ENCODE measurements at regions not wholly inside any gene's neighbourhood (a gene's known extent, or its start where the extent isn't known, plus 50 kb on each side); places are given as distances from the start of the nearest gene placed in this dataset.

GRCh38 chr4:130183096-130183495, 1087.1 kb downstream of the C4orf33 start:
- no peak for DNase-seq (ENCODE audit: low read depth)

DNA sequence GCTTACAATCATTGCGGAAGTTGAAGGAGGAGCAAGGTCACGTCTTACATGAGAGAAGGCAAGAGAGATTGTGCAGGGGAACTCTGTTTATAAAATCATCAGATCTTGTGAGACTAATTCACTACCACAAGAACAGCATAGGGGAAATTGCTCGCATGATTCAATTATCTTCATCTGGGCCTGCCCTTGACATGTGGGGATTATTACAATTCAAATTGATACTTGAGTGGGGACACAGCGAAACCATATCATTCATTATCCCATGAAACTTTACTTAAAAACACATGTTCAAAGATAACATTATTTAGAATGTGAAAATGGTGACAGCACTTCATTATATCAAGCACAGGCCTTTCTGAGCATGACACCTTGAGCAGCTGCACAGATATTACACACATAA, 1087.8 kb downstream of the C4orf33 start:
- DNase-seq (ENCODE audit: low read depth), result no peak

DNA sequence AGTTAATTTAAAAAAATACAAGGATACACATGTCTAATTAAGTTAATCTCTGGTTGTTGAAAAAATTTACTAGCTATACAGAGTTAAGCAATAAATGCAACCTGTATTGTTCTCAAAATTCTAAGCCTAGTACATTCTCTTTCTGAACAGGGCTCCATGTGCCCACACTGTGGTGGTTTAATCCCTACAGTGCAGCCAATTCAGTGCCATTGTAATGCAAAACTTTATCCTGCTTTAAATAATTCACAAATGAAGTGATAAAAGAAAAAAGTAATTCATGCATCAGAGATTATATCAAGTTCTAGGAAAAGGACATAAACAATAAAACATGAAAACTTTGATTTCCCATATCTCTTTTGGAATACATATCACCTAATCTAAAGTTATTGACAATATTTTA, 1089.2 kb downstream of the C4orf33 start:
- DNase-seq (ENCODE audit: low read depth), result no peak

DNA sequence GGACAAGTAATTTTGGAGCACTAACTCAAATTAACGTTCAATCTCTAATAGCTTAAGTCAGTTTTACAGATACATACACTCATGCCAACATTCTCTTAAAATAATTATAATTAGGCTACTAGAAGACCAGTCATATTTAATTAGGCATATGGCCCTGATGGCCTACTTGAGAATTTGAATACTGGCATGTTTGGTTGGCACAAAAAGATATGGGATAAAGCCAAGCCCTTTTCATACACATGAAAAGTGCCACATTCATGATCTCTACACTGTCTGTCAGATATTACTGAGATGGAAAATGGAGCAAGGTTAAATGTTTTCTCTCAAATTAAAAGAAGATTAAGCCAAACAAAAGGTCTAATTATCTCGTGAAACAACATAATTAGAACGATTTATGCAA, 1091.0 kb downstream of the C4orf33 start:
- no peak for DNase-seq (ENCODE audit: low read depth)

DNA sequence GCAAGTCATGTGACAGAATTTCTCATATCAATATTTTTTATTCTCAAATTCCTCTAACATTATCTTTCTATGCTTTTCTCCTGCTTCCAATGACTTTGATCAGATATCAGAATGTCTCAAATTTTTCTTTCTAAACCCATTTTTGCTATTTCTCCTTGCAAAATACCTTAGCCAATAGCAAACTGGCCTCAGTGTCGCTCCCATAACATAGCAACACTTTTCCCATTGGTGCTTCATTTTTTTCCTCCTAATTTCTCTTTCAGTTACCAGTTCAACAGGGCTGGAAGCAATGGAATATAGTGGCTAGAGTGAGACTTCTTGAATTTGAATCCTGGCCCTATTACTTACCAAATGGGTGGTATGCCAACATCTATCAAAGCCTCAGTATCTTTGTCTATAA, 1091.6 kb downstream of the C4orf33 start:
- DNase-seq (ENCODE audit: low read depth), result no peak

DNA sequence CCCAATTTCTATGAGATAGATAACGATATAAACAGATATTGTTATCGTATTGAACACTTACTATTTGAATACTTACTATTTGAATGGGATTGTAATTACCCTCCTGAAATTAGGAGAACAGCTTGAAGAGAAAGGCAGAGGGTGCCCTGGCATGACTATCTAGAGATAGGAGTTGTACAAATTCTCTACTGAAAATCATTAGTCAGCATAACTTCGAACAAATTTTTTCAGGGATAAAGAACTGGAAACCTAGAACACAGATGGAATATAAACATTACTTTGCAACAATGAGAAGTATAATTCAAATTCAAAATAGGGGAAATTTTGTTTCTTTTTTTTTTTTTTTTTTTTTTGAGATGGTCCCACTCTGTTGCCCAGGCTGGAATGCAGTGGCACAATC, 1096.8 kb downstream of the C4orf33 start:
- no peak for DNase-seq (ENCODE audit: low read depth)

GRCh38 chr4:130197946-130198345, 1102.0 kb downstream of the C4orf33 start:
- DNase-seq (ENCODE audit: low read depth), result no peak

DNA sequence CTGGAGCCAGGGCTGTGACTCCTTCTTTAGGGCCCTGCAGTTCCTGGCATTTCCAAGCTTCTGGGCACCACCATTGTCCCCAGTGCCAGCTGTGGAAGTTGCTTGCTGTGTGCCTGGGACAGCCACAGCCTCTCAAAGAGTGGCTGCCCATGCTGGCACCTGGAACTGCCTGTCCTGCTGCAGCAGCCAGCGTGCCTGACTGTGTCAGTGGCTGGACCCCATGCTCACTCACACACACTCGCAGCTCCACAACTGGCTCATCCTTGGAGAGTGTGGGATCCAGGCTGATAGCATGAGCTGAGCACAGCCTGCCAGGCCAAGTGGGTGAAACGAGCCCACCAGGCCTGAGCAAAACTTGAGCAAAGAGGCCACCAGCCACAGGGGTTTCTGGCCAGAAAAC, 1107.6 kb downstream of the C4orf33 start:
- no peak for DNase-seq (ENCODE audit: low read depth)

GRCh38 chr4:130210864-130211263, 1114.9 kb downstream of the C4orf33 start:
- no peak for DNase-seq (ENCODE audit: low read depth)

- no peak for DNase-seq (ENCODE audit: low read depth)
Observed at GRCh38 chr4:130214268-130214667, 1118.3 kb downstream of the C4orf33 start.

DNA sequence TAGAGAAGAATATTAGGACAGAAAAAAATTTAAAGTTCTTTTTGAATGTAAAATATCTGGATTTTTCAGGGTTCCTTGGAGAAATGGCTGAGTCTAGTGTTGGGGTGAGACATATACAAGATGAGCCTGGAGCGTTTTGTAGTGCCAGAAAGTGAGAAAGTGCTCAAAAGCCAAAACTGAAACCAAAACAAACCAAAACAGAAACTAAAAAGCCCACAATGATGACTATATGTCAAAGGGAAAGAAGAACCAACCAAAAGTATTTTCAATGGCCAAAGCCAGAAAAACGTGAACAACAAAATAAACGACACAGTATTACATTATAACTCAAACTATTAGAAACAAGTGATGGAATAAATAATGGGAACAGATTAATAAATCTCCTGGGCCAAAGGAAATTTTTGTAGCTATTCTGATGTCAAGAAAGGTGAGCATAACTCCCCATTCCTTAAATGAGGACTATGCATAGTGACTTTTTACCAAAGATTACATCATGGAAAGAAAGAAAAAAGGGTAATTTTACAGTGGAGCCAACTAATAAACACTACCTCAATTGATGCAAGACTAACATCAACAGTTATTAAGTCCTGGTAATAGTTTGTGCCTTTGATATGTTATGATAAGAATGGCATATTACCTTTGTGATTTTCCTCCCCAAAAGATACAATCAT, 1137.6 kb downstream of the C4orf33 start:
- no peak for DNase-seq (ENCODE audit: low read depth)

GRCh38 chr4:130238121-130238520, 1142.2 kb downstream of the C4orf33 start:
- DNase-seq (ENCODE audit: low read depth), result no peak

DNA sequence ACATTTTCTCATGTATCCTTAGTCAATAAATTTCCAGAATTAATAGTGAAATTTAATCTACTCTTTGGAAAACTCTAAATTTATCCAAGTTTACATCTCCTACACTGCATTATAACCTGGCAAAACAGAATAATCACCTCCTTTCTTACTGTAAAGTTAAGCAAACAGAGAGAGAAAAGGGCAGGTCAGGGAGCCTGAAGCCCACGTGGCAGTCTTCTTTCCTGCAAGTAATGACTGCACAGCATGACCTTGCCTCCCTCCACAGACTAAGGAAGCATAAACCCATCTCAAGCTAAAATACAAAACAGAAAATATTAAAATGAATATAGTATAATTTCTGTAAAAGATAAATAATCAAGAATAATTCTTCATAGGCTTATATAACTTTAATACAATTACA, 1153.0 kb downstream of the C4orf33 start:
- DNase-seq (ENCODE audit: low read depth), result no peak

DNA sequence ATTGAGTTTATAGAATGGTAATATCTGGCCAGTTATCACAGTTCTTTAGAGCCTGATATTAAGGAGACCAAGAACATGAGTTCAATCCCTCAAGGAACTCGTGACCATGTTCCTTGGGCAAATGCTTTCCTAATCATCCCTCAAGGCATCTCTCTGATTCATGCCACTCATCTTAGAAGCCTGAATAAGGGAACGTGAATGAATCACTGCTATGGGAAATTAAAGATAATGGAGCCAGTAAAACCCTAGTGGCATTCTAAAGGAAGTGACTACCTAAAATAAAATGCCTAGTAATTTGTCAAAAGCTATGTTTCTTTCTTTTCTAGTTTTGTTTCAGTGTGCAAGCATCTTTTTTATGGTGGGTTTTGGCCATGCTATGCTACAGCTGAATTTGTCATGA, 1161.3 kb downstream of the C4orf33 start:
- no peak for DNase-seq (ENCODE audit: low read depth)

DNA sequence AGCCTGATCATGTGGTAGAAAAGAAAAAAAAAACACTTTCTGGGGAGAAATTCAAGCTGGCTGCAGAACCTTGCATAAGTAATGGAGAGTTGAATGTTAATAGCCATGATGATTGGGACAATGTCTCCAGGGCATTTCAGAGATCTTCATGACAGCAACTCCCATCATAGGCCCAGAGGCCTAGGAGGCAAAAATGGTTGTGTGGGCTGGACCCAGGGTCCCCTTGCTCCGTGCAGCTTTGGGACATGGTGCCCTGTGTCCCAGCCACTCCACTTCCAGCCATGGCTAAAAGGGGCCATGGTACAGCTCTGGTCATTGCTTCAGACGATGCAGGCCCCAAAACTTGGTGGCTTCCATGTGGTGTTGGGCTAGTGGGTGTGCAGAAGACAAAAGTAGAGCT, 1170.9 kb downstream of the C4orf33 start:
- DNase-seq (ENCODE audit: low read depth), result no peak

DNA sequence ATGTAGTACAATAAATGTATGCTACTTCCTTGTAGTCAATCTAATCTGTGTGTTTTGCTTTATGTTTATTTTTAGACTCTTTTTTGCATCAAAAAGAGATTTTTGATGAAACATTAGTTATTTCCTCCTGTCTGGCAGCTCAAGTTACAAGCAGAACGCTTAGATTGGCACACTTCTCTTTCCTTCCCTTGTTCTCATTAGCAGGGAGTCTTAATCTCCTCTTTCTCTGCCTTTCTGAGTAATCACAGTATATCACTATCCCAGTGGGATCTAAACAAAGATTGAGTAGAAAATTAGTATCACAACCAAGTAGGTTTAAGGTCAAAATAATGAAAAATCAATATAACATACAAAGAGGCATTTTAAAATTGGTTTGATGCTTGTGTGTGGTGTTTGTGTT, 1192.6 kb downstream of the C4orf33 start:
- no peak for DNase-seq (ENCODE audit: low read depth)

DNA sequence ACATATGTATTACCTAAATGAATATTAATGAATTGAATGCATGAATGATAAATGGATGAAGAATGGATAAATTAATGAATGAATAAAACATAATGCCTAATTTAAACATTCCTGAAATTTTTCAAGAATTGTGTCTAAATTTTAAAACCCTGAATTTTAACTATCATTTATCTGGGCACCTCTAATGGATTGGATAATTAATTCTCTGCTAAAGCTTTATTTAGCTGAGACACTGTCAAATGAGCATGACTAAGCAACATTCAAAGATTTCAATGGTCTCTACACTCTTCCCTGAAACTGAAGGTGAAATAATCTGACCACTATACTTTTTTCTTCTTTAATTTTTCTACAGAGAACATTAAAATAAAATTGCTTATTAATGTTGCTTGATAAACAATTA, 1197.7 kb downstream of the C4orf33 start:
- no peak for DNase-seq (ENCODE audit: low read depth)

GRCh38 chr4:130296448-130296847, 1200.5 kb downstream of the C4orf33 start:
- DNase-seq (ENCODE audit: low read depth), result no peak

DNA sequence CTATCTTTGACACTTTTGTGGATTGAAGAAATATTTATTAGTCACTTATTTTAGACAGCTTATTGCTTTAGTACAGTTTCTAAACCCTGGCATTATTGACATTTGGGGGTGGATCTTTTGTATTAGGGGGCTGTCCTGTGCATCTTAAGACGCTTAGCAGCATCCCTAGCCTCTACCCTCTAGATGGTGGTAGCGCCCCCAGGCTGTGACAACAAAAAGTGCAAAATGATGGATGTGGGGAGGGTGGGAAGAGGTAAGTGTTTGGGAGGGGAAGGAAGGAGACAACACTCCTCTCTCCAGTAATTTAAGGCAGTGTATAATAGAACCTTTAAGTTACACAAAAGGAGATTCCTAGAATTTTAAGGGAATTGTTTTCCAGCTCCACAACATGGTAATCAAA, 1210.6 kb downstream of the C4orf33 start:
- no peak for DNase-seq (ENCODE audit: low read depth)

GRCh38 chr4:130309221-130309620, 1213.3 kb downstream of the C4orf33 start:
- no peak for DNase-seq (ENCODE audit: low read depth)

- DNase-seq (ENCODE audit: low read depth), result no peak
Observed at GRCh38 chr4:130322439-130322838, 1226.5 kb downstream of the C4orf33 start.

DNA sequence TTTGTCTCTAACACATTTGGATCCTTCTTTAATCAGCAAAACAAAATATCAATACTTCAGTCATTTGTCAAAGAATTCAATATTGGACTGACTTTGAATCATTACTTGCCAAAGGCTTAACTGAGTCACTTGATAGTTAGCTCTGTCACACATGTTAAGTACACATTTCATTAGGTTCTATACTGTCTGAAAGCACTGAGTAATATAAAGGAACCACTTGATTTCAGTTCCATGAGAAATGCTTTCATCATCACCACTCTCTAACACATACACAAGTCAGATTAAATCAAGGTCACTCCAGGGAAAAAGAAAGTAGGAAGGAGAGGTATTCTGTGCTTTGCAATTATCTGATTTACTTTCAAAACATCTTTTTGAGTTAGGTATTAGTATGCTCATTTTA, 1233.1 kb downstream of the C4orf33 start:
- DNase-seq (ENCODE audit: low read depth), result no peak

- DNase-seq (ENCODE audit: low read depth), result no peak
Observed at GRCh38 chr4:130333241-130333759, 1237.3 kb downstream of the C4orf33 start.

GRCh38 chr4:130335417-130336194, 1239.7 kb downstream of the C4orf33 start:
- no peak for DNase-seq (ENCODE audit: low read depth)

Measured in activated T-cell treated with anti-CD3 and anti-CD28 coated beads for 1 hour (primary cell).